ENCODE measurements at regions not wholly inside any gene's neighbourhood (a gene's known extent, or its start where the extent isn't known, plus 50 kb on each side); places are given as distances from the start of the nearest gene placed in this dataset.

DNA sequence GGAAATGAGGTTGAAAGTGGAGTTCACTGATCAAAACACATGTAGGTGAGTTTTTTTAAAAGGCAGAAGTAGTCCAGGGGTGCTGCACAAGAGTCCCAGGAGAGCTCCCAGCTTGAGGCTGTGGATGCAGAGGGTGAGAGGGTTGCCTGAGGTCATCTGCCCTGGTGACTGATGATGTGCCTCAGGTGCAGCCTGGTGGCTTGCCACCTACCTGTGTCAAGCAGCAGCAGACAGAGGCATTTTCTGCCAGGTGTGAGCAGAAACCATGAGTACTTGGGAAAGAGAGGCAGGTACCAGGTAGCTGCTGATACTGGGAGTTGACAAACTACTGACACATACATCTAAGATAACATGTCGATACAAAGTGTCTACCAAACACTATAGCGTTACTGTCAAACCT is 92.5 kb downstream of the SCP2D1 start:
- no peaks in the 10 kb centered on the region for H3K9me3 ChIP-seq (ENCODE audit: insufficient read depth in 2 of 2, low read depth in 1 of 2, low read length in 1 of 2)
- no peak overlapping the region for H3K18ac ChIP-seq (ENCODE audit: extremely low read depth, low read length)
- H2AFZ ChIP-seq (ENCODE audit: low read length), result no peak overlapping the region
- H2BK15ac ChIP-seq (ENCODE audit: low read length), result no peak overlapping the region
- H3K79me2 ChIP-seq (ENCODE audit: control insufficient read depth in 1 of 2, insufficient read depth in 2 of 2, low read length in 2 of 2), result no peaks in the 10 kb centered on the region
- H2BK20ac ChIP-seq (ENCODE audit: low read length), result no peak overlapping the region
- H2BK120ac ChIP-seq (replicated peaks; ENCODE audit: low read depth, low read length), result no peak overlapping the region
- no peaks in the 10 kb centered on the region for H3K23me2 ChIP-seq (ENCODE audit: low read depth, low read length)
- H3K14ac ChIP-seq (ENCODE audit: insufficient read length), result no peak overlapping the region
- H3K23ac ChIP-seq (ENCODE audit: insufficient read length), result no peak overlapping the region
- no peak overlapping the region for H3K4ac ChIP-seq (replicated peaks; ENCODE audit: insufficient read length, low read depth, low read length)
- no peak overlapping the region for H3K27ac ChIP-seq (ENCODE audit: low read depth, low read length)
- H3K36me3 ChIP-seq (ENCODE audit: control insufficient read depth in 2 of 4, insufficient read depth in 4 of 4, low read length in 3 of 4), result no peaks in the 10 kb centered on the region
- H2BK12ac ChIP-seq (ENCODE audit: low read depth, low read length), result no peak overlapping the region
- no peak overlapping the region for H4K8ac ChIP-seq (ENCODE audit: extremely low read depth, insufficient read depth, low read length)
- H3K56ac ChIP-seq (replicated peaks; ENCODE audit: insufficient read length, low read depth, low read length), result no peak overlapping the region
- H3K4me3 ChIP-seq (ENCODE audit: extremely low read depth in 1 of 4, insufficient read depth in 2 of 4, low read depth in 3 of 4, low read length in 4 of 4), result no peak overlapping the region
- H4K20me1 ChIP-seq (replicated peaks in 1 of 2; ENCODE audit: control insufficient read depth in 1 of 2, insufficient read depth in 2 of 2, low read length in 2 of 2), result no peaks in the 10 kb centered on the region
- H3K4me1 ChIP-seq (replicated peaks in 1 of 4; ENCODE audit: control insufficient read depth in 3 of 4, insufficient read depth in 4 of 4, low read length in 3 of 4), result peaks cover 0 to 2% (median under 1%) of the 10 kb centered on the region in 4 experiments; a peak in 3 of 7 replicates
- no peak overlapping the region for H2BK5ac ChIP-seq (ENCODE audit: low read depth, low read length)
- H3K4me2 ChIP-seq (ENCODE audit: insufficient read depth in 1 of 2, low read depth in 2 of 2, low read length in 2 of 2), result no peak overlapping the region
- no peak for FAIRE-seq
- ChIA-PET POLR2A (ENCODE audit: partially characterized antibody) (no interaction called here), CTCF (ENCODE audit: partially characterized antibody) (interaction anchor here (1.3 to 2.3 kb wide), 2 partner anchors 40 to 119 kb away, joined by 3 to 9 read pairs; no protein-coding TSS in a partner anchor)
- WGBS, 2 experiments (ENCODE audit: extremely low coverage in 1 of 2, insufficient coverage in 1 of 2, insufficient read length in 1 of 2, insufficient replicate concordance in 2 of 2, low coverage in 1 of 2, low lambda C conversion rate in 2 of 2, missing lambda C conversion rate in 1 of 2), result 94% methylated on average over 2 of the region's 2 CpGs; no CpG with 5 or more reads in 1 of the 2 experiments
- no peaks in the 10 kb centered on the region for H3K27me3 ChIP-seq (replicated peaks in 1 of 4; ENCODE audit: control insufficient read depth in 3 of 4, extremely low read depth in 1 of 4, insufficient read depth in 3 of 4, low read length in 3 of 4)
- no peak overlapping the region for H3K9ac ChIP-seq (replicated peaks in 1 of 4; ENCODE audit: extremely low read depth in 1 of 4, low read depth in 3 of 4, low read length in 3 of 4)
- DNase-seq (ENCODE audit: low read depth in 1 of 2, low spot score in 2 of 2), result no peak
- H4K5ac ChIP-seq (ENCODE audit: insufficient read length, low read depth, low read length), result no peak overlapping the region
- TF ChIP-seq, protein P1, sequence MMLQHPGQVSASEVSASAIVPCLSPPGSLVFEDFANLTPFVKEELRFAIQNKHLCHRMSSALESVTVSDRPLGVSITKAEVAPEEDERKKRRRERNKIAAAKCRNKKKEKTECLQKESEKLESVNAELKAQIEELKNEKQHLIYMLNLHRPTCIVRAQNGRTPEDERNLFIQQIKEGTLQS (IDR thresholded peaks at IDR 0.05; ENCODE audit: insufficient read depth, low read depth, low read length), result no peak
- no peak for TF ChIP-seq BACH1 (IDR thresholded peaks at IDR 0.05; ENCODE audit: low read length)
- no peak overlapping the region for H2AK5ac ChIP-seq (ENCODE audit: low read depth, low read length)
- H3K79me1 ChIP-seq (ENCODE audit: low read depth, low read length), result no peaks in the 10 kb centered on the region
- no peak overlapping the region for H4K91ac ChIP-seq (replicated peaks; ENCODE audit: insufficient read length, low read length)

Measured in H1 (cell line).